ENCODE measurements at regions not wholly inside any gene's neighbourhood (a gene's known extent, or its start where the extent isn't known, plus 50 kb on each side); places are given as distances from the start of the nearest gene placed in this dataset.

- TF ChIP-seq ZNF398 (tag by site-specific recombination; IDR thresholded peaks at IDR 0.05) (no peak), REPIN1 (tag by site-specific recombination; IDR thresholded peaks at IDR 0.05; ENCODE audit: low read depth) (no peak), ZBTB6 (tag by site-specific recombination; IDR thresholded peaks at IDR 0.05) (no peak), ZNF366 (tag by site-specific recombination; conservative IDR thresholded peaks at IDR 0.05) (no peak), SP2 (tag by site-specific recombination; IDR thresholded peaks at IDR 0.05) (no peak), ZNF548 (tag by site-specific recombination; IDR thresholded peaks at IDR 0.05) (no peak), ZNF174 (tag by site-specific recombination; IDR thresholded peaks at IDR 0.05) (no peak), ZBTB26 (tag by site-specific recombination; optimal IDR thresholded peaks at IDR 0.05) (no peak), TCF7L2 (IDR thresholded peaks at IDR 0.05; ENCODE audit: borderline replicate concordance, low read depth, low read length) (no peak)
These were observed 170.5 kb upstream of the LRIG1 start (continued) for GRCh38 chr3:66671291-66671690.

GRCh38 chr3:66672830-66673229 lies 172.0 kb upstream of the LRIG1 start:
- Histone ChIP-seq H3K9me3 (ENCODE audit: control insufficient read depth, insufficient read depth, low read depth, low read length) (no peaks in the 10 kb centered on the region), H3K4me1 (ENCODE audit: control insufficient read depth, insufficient read depth, low read length) (no peaks in the 10 kb centered on the region), H3K4me3 (ENCODE audit: low read depth, low read length) (no peak overlapping the region), H3K36me3 (ENCODE audit: control insufficient read depth in 2 of 2, insufficient read depth in 1 of 2, low read length in 2 of 2) (no peaks in the 10 kb centered on the region), H3K27ac (ENCODE audit: extremely low read depth, low read depth, low read length) (no peak overlapping the region)
- TF ChIP-seq WT1 (tag by site-specific recombination; IDR thresholded peaks at IDR 0.05), result no peak
- no peak for TF ChIP-seq ZSCAN23 (tag by site-specific recombination; IDR thresholded peaks at IDR 0.05)
- TF ChIP-seq ZNF704 (tag by site-specific recombination; IDR thresholded peaks at IDR 0.05), result no peak
- TF ChIP-seq ZNF610 (tag by site-specific recombination; IDR thresholded peaks at IDR 0.05; ENCODE audit: borderline replicate concordance), result no peak
- TF ChIP-seq ZBTB21 (tag by site-specific recombination; IDR thresholded peaks at IDR 0.05), result no peak
- TF ChIP-seq SP2 (tag by site-specific recombination; IDR thresholded peaks at IDR 0.05), result no peak
- TF ChIP-seq ZFP41 (tag by site-specific recombination; IDR thresholded peaks at IDR 0.05; ENCODE audit: borderline replicate concordance), result no peak
- no peak for TF ChIP-seq MZF1 (tag by site-specific recombination; IDR thresholded peaks at IDR 0.05; ENCODE audit: borderline replicate concordance)
- no peak for TF ChIP-seq ZNF350 (tag by site-specific recombination; IDR thresholded peaks at IDR 0.05)
- no peak for TF ChIP-seq ZSCAN18 (tag by site-specific recombination; IDR thresholded peaks at IDR 0.05)
- no peak for TF ChIP-seq SP3 (tag by site-specific recombination; IDR thresholded peaks at IDR 0.05)
- TF ChIP-seq BCL6B (tag by site-specific recombination; IDR thresholded peaks at IDR 0.05), result no peak
- TF ChIP-seq ZNF366 (tag by site-specific recombination; conservative IDR thresholded peaks at IDR 0.05), result no peak
- TF ChIP-seq ZNF624 (tag by site-specific recombination; IDR thresholded peaks at IDR 0.05), result no peak
- TF ChIP-seq ZBTB44 (tag by site-specific recombination; IDR thresholded peaks at IDR 0.05), result no peak
- no peak for TF ChIP-seq ZNF211 (tag by site-specific recombination; IDR thresholded peaks at IDR 0.05; ENCODE audit: low read depth)
- CTCF ChIA-PET, result no interaction called here
- POLR2A ChIA-PET, result no interaction called here

Measured in HEK293 (cell line).